ENCODE measurements at regions not wholly inside any gene's neighbourhood (a gene's known extent, or its start where the extent isn't known, plus 50 kb on each side); places are given as distances from the start of the nearest gene placed in this dataset.
"Not testable (repeated sequence)": the region's sequence is repeated elsewhere in the genome, so short reads cannot be mapped to it uniquely, and the experiment has no call there.

GRCh38 chr6:139753198-139753861 lies 378.9 kb upstream of the CITED2 start:
- no peak for DNase-seq (ENCODE audit: low read depth)

GRCh38 chr6:139752086-139752485 lies 377.6 kb upstream of the CITED2 start:
- DNase-seq (ENCODE audit: low read depth): no peak

- DNase-seq (ENCODE audit: low read depth): no peak
These were observed 376.7 kb upstream of the CITED2 start for GRCh38 chr6:139751179-139751578.

GRCh38 chr6:139748353-139749146 lies 374.1 kb upstream of the CITED2 start:
- no peak for DNase-seq (ENCODE audit: low read depth)

GRCh38 chr6:139747154-139747553 lies 372.7 kb upstream of the CITED2 start:
- DNase-seq (ENCODE audit: low read depth): no peak

GRCh38 chr6:139744891-139745290 lies 370.4 kb upstream of the CITED2 start:
- DNase-seq (ENCODE audit: low read depth): no peak

GRCh38 chr6:139743664-139744437 lies 369.4 kb upstream of the CITED2 start:
- DNase-seq (ENCODE audit: low read depth): peak; percentile 81

GRCh38 chr6:139742671-139743070 lies 368.2 kb upstream of the CITED2 start:
- DNase-seq (ENCODE audit: low read depth): no peak

GRCh38 chr6:139738801-139739455 lies 364.5 kb upstream of the CITED2 start:
- DNase-seq (ENCODE audit: low read depth): no peak

- no peak for DNase-seq (ENCODE audit: low read depth)
These were observed 362.0 kb upstream of the CITED2 start for GRCh38 chr6:139736325-139736906.

- DNase-seq (ENCODE audit: low read depth): no peak
These were observed 358.0 kb upstream of the CITED2 start for GRCh38 chr6:139732451-139732850.

GRCh38 chr6:139730340-139730974 lies 356.0 kb upstream of the CITED2 start:
- no peak for DNase-seq (ENCODE audit: low read depth)

- DNase-seq (ENCODE audit: low read depth): no peak
These were observed 354.5 kb upstream of the CITED2 start for GRCh38 chr6:139728876-139729427.

- not testable (repeated sequence) for DNase-seq (ENCODE audit: low read depth)
These were observed 351.8 kb upstream of the CITED2 start for GRCh38 chr6:139726272-139726671.

- no peak for DNase-seq (ENCODE audit: low read depth)
These were observed 348.1 kb upstream of the CITED2 start for GRCh38 chr6:139722530-139722929.

- no peak for DNase-seq (ENCODE audit: low read depth)
These were observed 347.5 kb upstream of the CITED2 start for GRCh38 chr6:139721954-139722353.

GRCh38 chr6:139713900-139714506 lies 339.6 kb upstream of the CITED2 start:
- no peak for DNase-seq (ENCODE audit: low read depth)

- no peak for DNase-seq (ENCODE audit: low read depth)
These were observed 339.0 kb upstream of the CITED2 start for GRCh38 chr6:139713424-139713823.

GRCh38 chr6:139712830-139713229 lies 338.4 kb upstream of the CITED2 start:
- no peak for DNase-seq (ENCODE audit: low read depth)

GRCh38 chr6:139711804-139712585 lies 337.5 kb upstream of the CITED2 start:
- DNase-seq (ENCODE audit: low read depth): no peak
